VCaP (cell line): ENCODE measurements at regions not wholly inside any gene's neighbourhood (a gene's known extent, or its start where the extent isn't known, plus 50 kb on each side); places are given as distances from the start of the nearest gene placed in this dataset.

Source experiments
- H3K27ac ChIP-seq: fragments of 450-650 bp; 2 replicates; pipeline ENCODE4 v1.5.1; 2017
- CTCF ChIP-seq: fragments of 450-650 bp; conservative IDR thresholded peaks from 2 replicates; pipeline ENCODE4 v1.5.1; 2017; ENCODE audit warnings: mild to moderate bottlenecking, moderate library complexity

GRCh38 chr6:40778196-40778595 lies 191.0 kb upstream of the LRFN2 start:
- TF ChIP-seq CTCF: no peak
- no peak overlapping the region for H3K27ac ChIP-seq

GRCh38 chr6:40774932-40775331 lies 187.8 kb upstream of the LRFN2 start:
- no peak overlapping the region for H3K27ac ChIP-seq
- TF ChIP-seq CTCF: no peak

GRCh38 chr6:40770794-40771193 lies 183.6 kb upstream of the LRFN2 start:
- no peak for TF ChIP-seq CTCF

GRCh38 chr6:40764726-40765125 lies 177.6 kb upstream of the LRFN2 start:
- TF ChIP-seq CTCF: no peak
- H3K27ac ChIP-seq: no peak overlapping the region

More at GRCh38 chr6:40770794-40771193, 183.6 kb upstream of the LRFN2 start:
- no peak overlapping the region for H3K27ac ChIP-seq

- TF ChIP-seq CTCF: no peak
- no peak overlapping the region for H3K27ac ChIP-seq
Observed at GRCh38 chr6:40762981-40763380, 175.8 kb upstream of the LRFN2 start.

- no peak for TF ChIP-seq CTCF
Observed at GRCh38 chr6:40760887-40761286, 173.7 kb upstream of the LRFN2 start.

GRCh38 chr6:40759838-40760237 lies 172.7 kb upstream of the LRFN2 start:
- H3K27ac ChIP-seq: no peak overlapping the region
- no peak for TF ChIP-seq CTCF

More at GRCh38 chr6:40760887-40761286, 173.7 kb upstream of the LRFN2 start:
- no peak overlapping the region for H3K27ac ChIP-seq

GRCh38 chr6:40759264-40759663 lies 172.1 kb upstream of the LRFN2 start:
- H3K27ac ChIP-seq: no peak overlapping the region
- no peak for TF ChIP-seq CTCF
